Body of pancreas (tissue), 4 donors: ENCODE measurements at regions not wholly inside any gene's neighbourhood (a gene's known extent, or its start where the extent isn't known, plus 50 kb on each side); places are given as distances from the start of the nearest gene placed in this dataset.

Experiments
- ATAC-seq: fragments of 150-250 bp; one replicate; pipeline ENCODE4 v1.9.1; 2016
- DNase-seq, 4 donors: peaks; one replicate each; pipeline ENCODE4 v3.0.0-alpha.2; 2019
- H3K27ac ChIP-seq, 4 donors: fragments of 200-600 bp; sonication (generic); 1 replicate in 3 of 4; 2 replicates in 1 of 4; pipeline versions ENCODE4 v1.5.1 to v1.6.1; 2016 to 2019; ENCODE audit warnings: mild to moderate bottlenecking in 1 of 4, mixed read lengths in 1 of 4, moderate library complexity in 1 of 4
- H3K27me3 ChIP-seq, 2 donors: fragments of 200-600 bp; sonication (generic); one replicate each; pipeline ENCODE4 v1.6.0; 2016; ENCODE audit warnings: mild to moderate bottlenecking in 1 of 2
- H3K36me3 ChIP-seq, 2 donors: fragments of 200-600 bp; sonication (generic); replicated peaks in 1 of 2; 2 replicates each; pipeline ENCODE4 v1.5.1; 2016; ENCODE audit warnings: low read depth in 2 of 2; ENCODE audit not compliant: insufficient read depth in 1 of 2
- H3K4me1 ChIP-seq: fragments of 200-600 bp; sonication (generic); one replicate; pipeline ENCODE4 v1.6.0; 2016
- H3K4me3 ChIP-seq, 2 donors: fragments of 200-600 bp; sonication (generic); 1 replicate in 1 of 2; 2 replicates in 1 of 2; pipeline ENCODE4 v1.5.1; 2016 to 2019
- H3K9me3 ChIP-seq, 3 donors: fragments of 200-600 bp; sonication (generic); 1 replicate in 2 of 3; 2 replicates in 1 of 3; pipeline ENCODE4 v1.5.1; 2016
- POLR2A ChIP-seq, 3 donors: fragments of 450-650 bp; IDR thresholded peaks; one replicate each; pipeline ENCODE4 v1.6.1; 2016; ENCODE audit warnings: antibody characterized with exemption in 3 of 3, mild to moderate bottlenecking in 2 of 3
- WGBS, 2 donors: methylation state at CpG; one replicate each; pipeline ENCODE4 v1.1.5; 2017; 5-methylcytosine and 5-hydroxymethylcytosine counted together
- intact Hi-C: fragments of 100-400 bp; cut with DNase I; formaldehyde crosslinking; loops from one replicate; pipeline ENCODE4 v1.15.1; 2023
- TF ChIP-seq, protein P1 (sequence below), 7 experiments: fragments of 450-650 bp in 4 of 7; fragments of 200-600 bp in 3 of 7; sonication (generic) in 3 of 7; IDR thresholded peaks; one replicate each; pipeline ENCODE4 v1.5.1; 2016 to 2019; ENCODE audit warnings: antibody characterized with exemption in 7 of 7

- DNase-seq: no peak
- no peak for TF ChIP-seq POLR2A (IDR thresholded peaks at IDR 0.05)
- TF ChIP-seq, protein P1, sequence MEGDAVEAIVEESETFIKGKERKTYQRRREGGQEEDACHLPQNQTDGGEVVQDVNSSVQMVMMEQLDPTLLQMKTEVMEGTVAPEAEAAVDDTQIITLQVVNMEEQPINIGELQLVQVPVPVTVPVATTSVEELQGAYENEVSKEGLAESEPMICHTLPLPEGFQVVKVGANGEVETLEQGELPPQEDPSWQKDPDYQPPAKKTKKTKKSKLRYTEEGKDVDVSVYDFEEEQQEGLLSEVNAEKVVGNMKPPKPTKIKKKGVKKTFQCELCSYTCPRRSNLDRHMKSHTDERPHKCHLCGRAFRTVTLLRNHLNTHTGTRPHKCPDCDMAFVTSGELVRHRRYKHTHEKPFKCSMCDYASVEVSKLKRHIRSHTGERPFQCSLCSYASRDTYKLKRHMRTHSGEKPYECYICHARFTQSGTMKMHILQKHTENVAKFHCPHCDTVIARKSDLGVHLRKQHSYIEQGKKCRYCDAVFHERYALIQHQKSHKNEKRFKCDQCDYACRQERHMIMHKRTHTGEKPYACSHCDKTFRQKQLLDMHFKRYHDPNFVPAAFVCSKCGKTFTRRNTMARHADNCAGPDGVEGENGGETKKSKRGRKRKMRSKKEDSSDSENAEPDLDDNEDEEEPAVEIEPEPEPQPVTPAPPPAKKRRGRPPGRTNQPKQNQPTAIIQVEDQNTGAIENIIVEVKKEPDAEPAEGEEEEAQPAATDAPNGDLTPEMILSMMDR (IDR thresholded peaks at IDR 0.05): no peak
- WGBS, 2 donors: 92 to 94% methylated on average over 25 to 30 of the region's 34 CpGs
Observed at GRCh38 chr6:65787787-65788186, 80.8 kb upstream of the EYS start.

GRCh38 chr6:65786815-65787214, 79.8 kb upstream of the EYS start:
- DNase-seq: no peak
- intact Hi-C loops: no loop called here
- no peak overlapping the region for H3K27ac ChIP-seq

More at GRCh38 chr6:65787787-65788186, 80.8 kb upstream of the EYS start:
- no peak overlapping the region for H3K27ac ChIP-seq
- H3K36me3 ChIP-seq: no peaks in the 10 kb centered on the region
- intact Hi-C loops: no loop called here
- H3K9me3 ChIP-seq: no peaks in the 10 kb centered on the region
- H3K27me3 ChIP-seq: no peaks in the 10 kb centered on the region
- ATAC-seq: no peak
- H3K4me3 ChIP-seq: no peak overlapping the region
- no peaks in the 10 kb centered on the region for H3K4me1 ChIP-seq

GRCh38 chr6:65780691-65781090, 73.7 kb upstream of the EYS start:
- TF ChIP-seq, protein P1 (IDR thresholded peaks at IDR 0.05): no peak
- no peak for TF ChIP-seq POLR2A (IDR thresholded peaks at IDR 0.05)
- no peak for DNase-seq
- H3K27me3 ChIP-seq: no peaks in the 10 kb centered on the region
- intact Hi-C loops: no loop called here
- ATAC-seq: no peak
- H3K9me3 ChIP-seq: no peaks in the 10 kb centered on the region
- no peak overlapping the region for H3K27ac ChIP-seq
- no peaks in the 10 kb centered on the region for H3K4me1 ChIP-seq
- no peaks in the 10 kb centered on the region for H3K36me3 ChIP-seq
- H3K4me3 ChIP-seq: no peak overlapping the region
- 55 to 64% methylated on average over 4 of the region's 4 CpGs for WGBS, 2 donors

More at GRCh38 chr6:65786815-65787214, 79.8 kb upstream of the EYS start:
- no peaks in the 10 kb centered on the region for H3K9me3 ChIP-seq
- TF ChIP-seq, protein P1 (IDR thresholded peaks at IDR 0.05): no peak
- no peak for TF ChIP-seq POLR2A (IDR thresholded peaks at IDR 0.05)
- 92 to 96% methylated on average over 7 to 8 of the region's 8 CpGs for WGBS, 2 donors
- no peaks in the 10 kb centered on the region for H3K36me3 ChIP-seq
- no peak for ATAC-seq
- H3K4me1 ChIP-seq: no peaks in the 10 kb centered on the region
- no peaks in the 10 kb centered on the region for H3K27me3 ChIP-seq
- H3K4me3 ChIP-seq: no peak overlapping the region

GRCh38 chr6:65776332-65776731, 69.3 kb upstream of the EYS start:
- Histone ChIP-seq H3K27ac (no peak overlapping the region), H3K4me1 (no peaks in the 10 kb centered on the region), H3K27me3 (no peaks in the 10 kb centered on the region), H3K4me3 (no peak overlapping the region), H3K36me3 (no peaks in the 10 kb centered on the region), H3K9me3 (no peaks in the 10 kb centered on the region)
- 20 to 29% methylated on average over 4 of the region's 4 CpGs for WGBS, 2 donors
- intact Hi-C loops: no loop called here
- TF ChIP-seq, protein P1 (IDR thresholded peaks at IDR 0.05): no peak
- no peak for TF ChIP-seq POLR2A (IDR thresholded peaks at IDR 0.05)
- no peak for ATAC-seq
- peak in 1 of 4 donors; percentile 31 for DNase-seq

DNA sequence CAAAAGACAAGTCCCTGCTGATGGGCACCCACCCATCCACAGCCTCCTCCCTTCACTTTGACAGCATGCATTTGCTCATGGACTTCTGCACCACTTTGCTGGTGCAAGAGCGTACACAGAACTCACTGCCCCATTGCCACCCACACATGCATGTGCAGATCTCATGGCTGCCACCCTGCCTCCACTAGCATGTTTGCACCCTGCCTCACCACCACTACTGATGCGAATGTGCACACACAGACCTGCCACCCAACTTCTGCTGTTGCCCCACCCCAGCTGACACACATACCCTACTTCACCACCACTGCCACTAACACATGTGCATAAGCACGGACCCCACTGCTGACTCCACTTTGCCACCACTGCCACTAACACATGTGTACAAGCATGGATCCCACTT, 64.9 kb upstream of the EYS start:
- H3K9me3 ChIP-seq: no peaks in the 10 kb centered on the region
- H3K27ac ChIP-seq: no peak overlapping the region
- no peaks in the 10 kb centered on the region for H3K4me1 ChIP-seq
- no peak for ATAC-seq
- TF ChIP-seq POLR2A (IDR thresholded peaks at IDR 0.05): no peak
- TF ChIP-seq, protein P1 (IDR thresholded peaks at IDR 0.05): no peak
- DNase-seq: no peak
- WGBS, 2 donors: 80 to 89% methylated on average over 3 of the region's 3 CpGs
- H3K27me3 ChIP-seq: no peaks in the 10 kb centered on the region
- no peak overlapping the region for H3K4me3 ChIP-seq
- intact Hi-C loops: no loop called here
- H3K36me3 ChIP-seq: no peaks in the 10 kb centered on the region
